ENCODE measurements at regions not wholly inside any gene's neighbourhood (a gene's known extent, or its start where the extent isn't known, plus 50 kb on each side); places are given as distances from the start of the nearest gene placed in this dataset.

- no peak for TF ChIP-seq CTCF (IDR thresholded peaks at IDR 0.05; ENCODE audit: insufficient read depth, low read depth, low read length, missing control alignments)
- no peak for DNase-seq (ENCODE audit: low read depth)
- H3K4me3 ChIP-seq (ENCODE audit: low read length): no peak overlapping the region
Measured at GRCh38 chr7:34493752-34494151, 164.3 kb upstream of the NPSR1 start.

GRCh38 chr7:34497153-34497777 lies 160.8 kb upstream of the NPSR1 start:
- peak; percentile 41 for TF ChIP-seq CTCF (IDR thresholded peaks at IDR 0.05; ENCODE audit: insufficient read depth, low read depth, low read length, missing control alignments)
- DNase-seq (ENCODE audit: low read depth): peak; percentile 26
- H3K4me3 ChIP-seq (ENCODE audit: low read length): no peak overlapping the region

GRCh38 chr7:34501156-34501555 lies 156.9 kb upstream of the NPSR1 start:
- DNase-seq (ENCODE audit: low read depth): no peak
- H3K4me3 ChIP-seq (ENCODE audit: low read length): no peak overlapping the region
- TF ChIP-seq CTCF (IDR thresholded peaks at IDR 0.05; ENCODE audit: insufficient read depth, low read depth, low read length, missing control alignments): no peak

- TF ChIP-seq CTCF (IDR thresholded peaks at IDR 0.05; ENCODE audit: insufficient read depth, low read depth, low read length, missing control alignments): no peak
- DNase-seq (ENCODE audit: low read depth): no peak
- H3K4me3 ChIP-seq (ENCODE audit: low read length): no peak overlapping the region
Measured at GRCh38 chr7:34507191-34507590, 150.8 kb upstream of the NPSR1 start.

GRCh38 chr7:34523226-34523918 lies 134.6 kb upstream of the NPSR1 start:
- TF ChIP-seq CTCF (IDR thresholded peaks at IDR 0.05; ENCODE audit: insufficient read depth, low read depth, low read length, missing control alignments): no peak
- DNase-seq (ENCODE audit: low read depth): peak; percentile 23
- H3K4me3 ChIP-seq (ENCODE audit: low read length): no peak overlapping the region

- no peak for TF ChIP-seq CTCF (IDR thresholded peaks at IDR 0.05; ENCODE audit: insufficient read depth, low read depth, low read length, missing control alignments)
- peak; percentile 44 for DNase-seq (ENCODE audit: low read depth)
- H3K4me3 ChIP-seq (ENCODE audit: low read length): no peak overlapping the region
Measured at GRCh38 chr7:34530259-34530658, 127.8 kb upstream of the NPSR1 start.

GRCh38 chr7:34539003-34539402 lies 119.0 kb upstream of the NPSR1 start:
- H3K4me3 ChIP-seq (ENCODE audit: low read length): no peak overlapping the region

More at GRCh38 chr7:34539003-34539402, 119.0 kb upstream of the NPSR1 start:
- no peak for DNase-seq (ENCODE audit: low read depth)
- TF ChIP-seq CTCF (IDR thresholded peaks at IDR 0.05; ENCODE audit: insufficient read depth, low read depth, low read length, missing control alignments): no peak

All from epithelial cell of esophagus (primary cell).